GM23248 (cell line): ENCODE measurements at regions not wholly inside any gene's neighbourhood (a gene's known extent, or its start where the extent isn't known, plus 50 kb on each side); places are given as distances from the start of the nearest gene placed in this dataset.

Experiments used
- EZH2 ChIP-seq: fragments of 200-600 bp; sonication (generic); IDR thresholded peaks from 2 replicates; pipeline ENCODE4 v1.6.1; 2018; ENCODE audit warnings: antibody characterized with exemption, mild to moderate bottlenecking; ENCODE audit not compliant: insufficient read depth, poor library complexity, severe bottlenecking
- EZH2phosphoT487 ChIP-seq: fragments of 200-600 bp; sonication (generic); IDR thresholded peaks from 2 replicates; pipeline ENCODE4 v1.6.1; 2018; ENCODE audit warnings: antibody characterized with exemption, moderate library complexity, mild to moderate bottlenecking, low read depth; ENCODE audit not compliant: insufficient read depth

GRCh38 chr3:62987721-62988120 is 112.5 kb upstream of the CADPS start:
- TF ChIP-seq EZH2, result no peak
- no peak for TF ChIP-seq EZH2phosphoT487
